Trophoblast cell (in vitro differentiated cells and primary cell): ENCODE measurements at regions not wholly inside any gene's neighbourhood (a gene's known extent, or its start where the extent isn't known, plus 50 kb on each side); places are given as distances from the start of the nearest gene placed in this dataset.

Experiments used
- DNase-seq, 2 donors: peaks; one replicate each; pipeline ENCODE4 v3.0.0-alpha.2; 2016
- H2AFZ ChIP-seq: 2 replicates; pipeline ENCODE4 v1.6.1; 2013; ENCODE audit warnings: low read length, moderate library complexity, mild to moderate bottlenecking; ENCODE audit not compliant: insufficient read depth, poor library complexity
- H2AK5ac ChIP-seq: 2 replicates; pipeline ENCODE4 v1.6.1; 2013; ENCODE audit warnings: mild to moderate bottlenecking, low read length
- H2BK120ac ChIP-seq: 2 replicates; pipeline ENCODE4 v1.6.1; 2013; ENCODE audit warnings: low read length, mild to moderate bottlenecking, moderate library complexity; ENCODE audit not compliant: insufficient read depth, poor library complexity
- H2BK12ac ChIP-seq: 2 replicates; pipeline ENCODE4 v1.6.1; 2013; ENCODE audit warnings: mild to moderate bottlenecking, low read length, moderate library complexity
- H2BK5ac ChIP-seq: 2 replicates; pipeline ENCODE4 v1.6.1; 2013; ENCODE audit warnings: low read length, low read depth, moderate library complexity, mild to moderate bottlenecking; ENCODE audit not compliant: poor library complexity
- H3K14ac ChIP-seq: 2 replicates; pipeline ENCODE4 v1.6.1; 2013; ENCODE audit warnings: mild to moderate bottlenecking, low read length
- H3K18ac ChIP-seq: 2 replicates; pipeline ENCODE4 v1.6.1; 2013; ENCODE audit warnings: mild to moderate bottlenecking, low read length
- H3K23ac ChIP-seq: 2 replicates; pipeline ENCODE4 v1.6.1; 2013; ENCODE audit warnings: low read length
- H3K27ac ChIP-seq: 2 replicates; pipeline ENCODE4 v1.5.1; 2013; ENCODE audit warnings: low read depth, mild to moderate bottlenecking, inconsistent platforms, low read length, moderate library complexity
- H3K27me3 ChIP-seq: 2 replicates; pipeline ENCODE4 v1.6.1; 2013; ENCODE audit warnings: inconsistent platforms, mild to moderate bottlenecking, low read length, moderate library complexity; ENCODE audit not compliant: insufficient read depth
- H3K36me3 ChIP-seq, 2 experiments: 1 replicate in 1 of 2; 2 replicates in 1 of 2; pipeline ENCODE4 v1.6.1; 2013; ENCODE audit warnings: low read length in 2 of 2, mild to moderate bottlenecking in 2 of 2, moderate library complexity in 1 of 2; ENCODE audit not compliant: insufficient read depth in 2 of 2, control insufficient read depth in 1 of 2
- H3K4ac ChIP-seq: 2 replicates; pipeline ENCODE4 v1.6.1; 2013; ENCODE audit warnings: low read depth, mild to moderate bottlenecking, low read length, moderate library complexity
- H3K4me1 ChIP-seq, 2 experiments: 1 replicate in 1 of 2; 2 replicates in 1 of 2; pipeline ENCODE4 v1.6.1; 2013; ENCODE audit warnings: low read length in 2 of 2, mild to moderate bottlenecking in 2 of 2, moderate library complexity in 1 of 2; ENCODE audit not compliant: insufficient read depth in 2 of 2, control insufficient read depth in 1 of 2
- H3K4me2 ChIP-seq: 2 replicates; pipeline ENCODE4 v1.6.1; 2013; ENCODE audit warnings: inconsistent platforms, mild to moderate bottlenecking, low read length, moderate library complexity
- H3K4me3 ChIP-seq: 2 replicates; pipeline ENCODE4 v1.5.1; 2013; ENCODE audit warnings: mild to moderate bottlenecking, low read depth, low read length, inconsistent platforms
- H3K79me1 ChIP-seq: one replicate; pipeline ENCODE4 v1.6.1; 2013; ENCODE audit warnings: low read length
- H3K79me2 ChIP-seq: 2 replicates; pipeline ENCODE4 v1.6.1; 2013; ENCODE audit warnings: low read length, mild to moderate bottlenecking; ENCODE audit not compliant: control insufficient read depth, insufficient read depth, poor library complexity
- H3K9ac ChIP-seq: 2 replicates; pipeline ENCODE4 v1.6.1; 2013; ENCODE audit warnings: mild to moderate bottlenecking, low read length
- H3K9me3 ChIP-seq: 2 replicates; pipeline ENCODE4 v1.6.1; 2013; ENCODE audit warnings: low read depth, mild to moderate bottlenecking, control low read depth, inconsistent platforms, low read length; ENCODE audit not compliant: insufficient read depth
- H4K12ac ChIP-seq: 2 replicates; pipeline ENCODE4 v1.6.1; 2013; ENCODE audit warnings: low read depth, mild to moderate bottlenecking, low read length, moderate library complexity
- H4K8ac ChIP-seq: 2 replicates; pipeline ENCODE4 v1.6.1; 2013; ENCODE audit warnings: low read depth, mild to moderate bottlenecking, low read length, moderate library complexity
- H4K91ac ChIP-seq: one replicate; pipeline ENCODE4 v1.6.1; 2013; ENCODE audit warnings: low read depth, mild to moderate bottlenecking, low read length, moderate library complexity
- WGBS: extraction: QIAGEN DNeasy Blood & Tissue Kit; methylation state at CpG from one replicate; pipeline ENCODE4 v1.1.7; 2013; ENCODE audit warnings: missing lambda C conversion rate; ENCODE audit not compliant: insufficient read length, insufficient coverage; ENCODE audit errors: extremely low coverage; 5-methylcytosine and 5-hydroxymethylcytosine counted together

- no peak overlapping the region for H3K4me3 ChIP-seq
Measured at GRCh38 chr3:134302674-134303073, 52.0 kb upstream of the RYK start.

GRCh38 chr3:134300520-134300919, 49.9 kb upstream of the RYK start:
- Histone ChIP-seq H3K9me3 (no peaks in the 10 kb centered on the region), H2BK5ac (no peak overlapping the region), H2BK12ac (no peak overlapping the region), H3K4me1 (peaks cover 0 to 4% of the 10 kb centered on the region in 2 experiments), H3K27me3 (no peaks in the 10 kb centered on the region), H3K4me2 (no peak overlapping the region), H3K23ac (no peak overlapping the region), H3K9ac (no peak overlapping the region), H4K12ac (no peak overlapping the region), H3K4ac (no peak overlapping the region), H2BK120ac (no peak overlapping the region), H3K27ac (no peak overlapping the region), H3K79me1 (no peaks in the 10 kb centered on the region), H2AK5ac (no peak overlapping the region), H3K79me2 (peaks cover 1% of the 10 kb centered on the region), H3K18ac (no peak overlapping the region), H3K14ac (no peak overlapping the region), H3K4me3 (no peak overlapping the region), H3K36me3 (no peaks in the 10 kb centered on the region), H2AFZ (no peak overlapping the region), H4K91ac (no peak overlapping the region), H4K8ac (no peak overlapping the region)
- no CpG with 5 or more reads among the region's 3 CpGs for WGBS
- peak in 1 of 2 donors; percentile 20 for DNase-seq

More at GRCh38 chr3:134302674-134303073, 52.0 kb upstream of the RYK start:
- Histone ChIP-seq H4K91ac (no peak overlapping the region), H3K4me2 (no peak overlapping the region), H2BK120ac (no peak overlapping the region), H2AK5ac (no peak overlapping the region), H3K4ac (no peak overlapping the region), H3K27me3 (no peaks in the 10 kb centered on the region), H3K4me1 (peaks cover 0 to 4% of the 10 kb centered on the region in 2 experiments), H2BK12ac (no peak overlapping the region), H3K27ac (no peak overlapping the region), H3K36me3 (no peaks in the 10 kb centered on the region), H3K18ac (no peak overlapping the region), H3K79me1 (no peaks in the 10 kb centered on the region), H3K79me2 (peaks cover 1% of the 10 kb centered on the region), H4K8ac (no peak overlapping the region), H3K9me3 (no peaks in the 10 kb centered on the region), H2BK5ac (no peak overlapping the region), H4K12ac (no peak overlapping the region), H3K23ac (no peak overlapping the region), H3K14ac (no peak overlapping the region), H2AFZ (no peak overlapping the region), H3K9ac (no peak overlapping the region)
- no CpG with 5 or more reads among the region's 2 CpGs for WGBS
- no peak for DNase-seq
